ENCODE measurements at regions not wholly inside any gene's neighbourhood (a gene's known extent, or its start where the extent isn't known, plus 50 kb on each side); places are given as distances from the start of the nearest gene placed in this dataset.
A peak's percentile ranks its signal among the peaks of the same experiment; 100 is the strongest.

DNA sequence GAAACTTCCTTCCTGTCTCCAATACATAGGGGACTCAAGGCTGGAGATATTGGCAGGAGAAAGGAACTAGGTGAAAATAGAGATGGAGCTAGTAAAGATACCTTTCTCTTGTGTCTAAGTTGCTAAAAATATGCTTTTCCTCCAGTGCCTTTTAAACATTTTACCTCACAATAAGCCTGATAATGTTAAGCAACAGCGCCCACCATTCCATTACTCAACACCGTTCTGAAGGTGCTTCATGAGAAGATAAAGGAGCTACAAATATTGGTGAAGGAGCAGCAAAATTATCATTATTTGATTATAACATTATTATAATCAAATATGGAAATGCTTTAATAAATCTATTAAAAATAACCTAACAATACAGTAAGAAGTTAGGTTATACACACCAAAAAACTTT lies 83.6 kb upstream of the BARX2 start:
- DNase-seq (ENCODE audit: low read depth in 2 of 2, low spot score in 1 of 2), result no peak

DNA sequence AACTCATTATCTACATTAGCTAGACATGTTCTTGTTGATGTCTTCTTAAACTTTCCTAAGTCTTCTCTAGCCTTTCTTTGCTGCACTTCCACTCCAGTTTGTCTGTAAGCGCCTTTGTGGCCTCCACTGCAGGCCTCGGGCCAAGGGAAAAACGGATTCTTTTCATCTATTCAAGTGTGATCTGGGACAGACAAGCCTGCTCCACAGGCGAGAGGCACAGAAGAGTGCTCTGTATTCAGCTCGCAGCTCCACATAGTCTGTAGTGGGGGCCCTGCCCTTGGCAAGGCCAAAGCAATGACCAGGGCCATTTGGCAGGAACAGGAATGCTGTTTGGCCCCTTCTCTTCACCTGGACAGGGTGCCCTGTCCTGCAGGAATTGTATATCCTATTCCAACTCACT lies 84.1 kb upstream of the BARX2 start:
- no peak for DNase-seq (ENCODE audit: low read depth in 2 of 2, low spot score in 1 of 2)

DNA sequence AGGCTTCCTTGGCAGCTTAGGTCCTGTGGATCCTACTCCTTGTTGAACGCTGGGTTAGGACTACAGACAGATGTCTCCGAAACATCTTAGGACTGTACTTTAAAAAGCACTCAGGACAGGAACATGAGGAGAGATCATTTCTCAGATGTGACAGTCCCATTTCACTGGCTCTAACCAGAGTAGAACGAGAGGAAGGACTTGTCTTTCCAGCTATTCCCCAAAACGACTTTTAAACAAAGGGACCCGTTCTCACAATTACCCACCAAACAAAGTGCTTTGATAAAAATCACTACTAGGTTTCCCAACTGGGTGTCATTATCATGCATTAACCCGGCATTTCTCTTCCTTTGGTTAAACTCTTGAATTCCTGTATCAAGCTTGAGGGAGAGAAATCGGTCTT lies 84.7 kb upstream of the BARX2 start:
- DNase-seq (ENCODE audit: low read depth in 2 of 2, low spot score in 1 of 2), result no peak

DNA sequence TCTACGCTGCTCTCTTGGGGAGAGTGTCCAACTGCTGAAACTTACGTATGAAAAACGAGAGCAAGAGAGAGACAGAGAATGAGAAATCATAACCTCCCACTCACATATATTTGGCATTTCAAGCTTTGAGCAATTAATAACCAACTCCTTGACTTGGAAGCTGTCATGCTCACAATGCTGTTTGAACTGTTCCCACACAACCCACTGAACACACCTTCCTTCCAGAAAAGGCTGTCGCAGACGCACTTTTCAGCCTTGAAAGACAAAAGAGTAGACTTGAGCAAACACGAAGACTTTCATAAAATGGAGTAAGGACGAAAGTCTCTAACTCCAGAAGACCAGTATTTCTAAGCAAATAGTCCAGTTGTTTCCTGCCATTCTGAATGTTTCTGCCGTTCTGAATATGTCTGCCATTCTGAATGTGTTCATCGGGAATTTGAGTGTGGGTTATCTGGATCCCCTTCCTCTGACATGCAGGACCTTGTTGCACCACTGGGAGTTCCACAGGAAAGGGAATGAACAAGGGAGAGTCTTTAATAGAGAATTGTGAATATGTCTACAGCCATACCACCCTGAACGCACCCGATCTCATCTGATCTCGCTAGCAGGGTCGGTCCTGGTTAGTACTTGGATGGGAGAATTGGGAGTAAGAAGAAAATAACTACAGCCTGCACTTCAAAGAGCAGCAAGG lies 86.2 kb upstream of the BARX2 start:
- no peak for DNase-seq (ENCODE audit: low read depth in 2 of 2, low spot score in 1 of 2)

DNA sequence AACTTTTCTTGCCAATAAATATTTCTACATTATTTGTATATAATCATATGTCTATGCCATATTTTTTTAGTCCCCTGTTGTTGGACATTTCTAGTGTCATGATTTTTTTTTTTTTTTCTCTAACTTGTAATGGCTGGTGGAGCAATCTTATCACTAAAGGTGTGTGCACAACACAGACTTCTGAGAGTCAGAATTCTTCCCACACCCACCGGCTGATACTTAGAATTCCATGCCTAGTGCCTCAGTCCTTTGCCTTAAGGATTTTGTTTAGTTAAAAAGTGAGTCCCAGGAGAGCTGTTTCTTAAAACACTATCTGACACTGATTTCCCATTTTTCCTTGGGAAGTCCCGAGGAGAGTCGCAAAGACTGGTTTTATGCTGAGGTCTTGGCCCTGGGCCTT lies 87.7 kb upstream of the BARX2 start:
- DNase-seq (ENCODE audit: low read depth in 2 of 2, low spot score in 1 of 2), result no peak

DNA sequence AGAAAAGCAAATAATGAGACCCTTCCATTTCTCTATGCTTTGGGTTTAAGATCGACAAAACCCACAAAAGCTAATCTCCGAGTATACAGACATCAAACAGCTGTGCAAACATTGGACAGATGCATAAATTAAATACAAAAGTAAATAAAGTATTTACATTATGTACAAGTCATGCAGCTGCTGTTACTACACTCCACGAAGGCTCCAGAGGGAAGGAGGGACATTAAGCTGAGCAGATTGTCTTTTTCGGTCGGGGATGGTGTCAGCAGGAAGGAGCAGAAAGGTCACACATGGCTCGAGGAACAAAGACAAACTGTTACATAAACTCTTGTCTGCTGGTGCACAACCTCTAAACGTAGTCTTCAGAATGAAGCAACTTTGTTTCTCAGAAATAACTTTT lies 88.8 kb upstream of the BARX2 start:
- DNase-seq (ENCODE audit: low read depth in 2 of 2, low spot score in 1 of 2), result no peak

DNA sequence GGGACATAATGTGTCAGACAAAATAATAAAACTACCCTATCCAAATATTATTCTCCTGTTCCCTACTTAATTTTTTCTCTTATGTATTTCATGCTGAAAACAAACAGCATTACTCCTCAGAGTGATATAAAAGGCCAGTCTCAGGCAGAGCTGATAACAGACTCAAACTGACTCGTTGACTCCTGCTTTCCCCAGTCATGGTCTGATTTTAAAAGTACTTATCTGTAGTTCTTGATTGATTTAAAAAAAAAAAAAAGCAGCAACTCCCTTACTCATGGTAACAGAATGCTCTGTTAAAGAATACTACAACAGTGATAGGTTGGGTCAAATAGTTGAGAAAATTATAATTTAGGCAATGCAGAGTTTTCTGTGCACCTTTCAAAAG lies 90.3 kb upstream of the BARX2 start:
- no peak for DNase-seq (ENCODE audit: low read depth in 2 of 2, low spot score in 1 of 2)

DNA sequence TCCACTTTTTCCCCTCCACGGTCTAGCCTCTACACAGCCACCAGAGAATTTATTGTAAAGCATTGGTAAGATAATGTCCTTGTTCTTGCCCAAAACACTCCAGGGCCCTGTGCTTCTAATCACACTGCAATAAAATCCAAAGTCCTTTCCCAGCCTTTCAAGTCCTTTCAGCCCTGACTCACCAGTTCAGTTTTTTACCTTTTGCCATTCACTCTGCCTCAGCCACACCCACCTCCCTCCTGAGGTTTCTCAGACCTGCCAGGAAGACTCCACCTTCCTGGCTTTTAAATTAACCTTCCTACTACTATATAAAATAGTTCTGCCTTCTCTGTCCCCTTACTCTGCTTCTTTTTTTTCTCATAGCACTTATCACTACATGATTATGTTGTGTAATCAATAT lies 91.0 kb upstream of the ARHGAP32 start:
- DNase-seq (ENCODE audit: low read depth in 2 of 2, low spot score in 1 of 2), result no peak

DNA sequence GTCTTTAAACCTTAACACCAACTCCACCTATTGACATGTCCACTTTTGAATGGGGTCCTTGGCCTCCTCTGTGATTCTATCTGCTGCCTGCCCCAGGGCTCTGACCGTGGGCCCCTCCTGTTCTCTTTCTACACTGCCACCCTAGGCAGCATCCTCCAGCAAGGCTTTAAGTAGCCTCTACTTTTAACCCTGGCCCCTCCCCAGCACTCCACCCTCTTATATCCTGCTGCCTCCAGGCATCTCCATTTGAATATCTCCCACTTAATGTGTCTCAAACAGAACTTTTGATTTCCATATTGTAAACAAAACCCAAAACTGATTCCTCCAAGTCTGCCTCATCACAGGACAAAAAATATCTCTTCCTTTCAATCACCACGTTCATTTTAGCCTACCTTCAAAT lies 90.5 kb upstream of the ARHGAP32 start:
- DNase-seq (ENCODE audit: low read depth in 2 of 2, low spot score in 1 of 2), result no peak

DNA sequence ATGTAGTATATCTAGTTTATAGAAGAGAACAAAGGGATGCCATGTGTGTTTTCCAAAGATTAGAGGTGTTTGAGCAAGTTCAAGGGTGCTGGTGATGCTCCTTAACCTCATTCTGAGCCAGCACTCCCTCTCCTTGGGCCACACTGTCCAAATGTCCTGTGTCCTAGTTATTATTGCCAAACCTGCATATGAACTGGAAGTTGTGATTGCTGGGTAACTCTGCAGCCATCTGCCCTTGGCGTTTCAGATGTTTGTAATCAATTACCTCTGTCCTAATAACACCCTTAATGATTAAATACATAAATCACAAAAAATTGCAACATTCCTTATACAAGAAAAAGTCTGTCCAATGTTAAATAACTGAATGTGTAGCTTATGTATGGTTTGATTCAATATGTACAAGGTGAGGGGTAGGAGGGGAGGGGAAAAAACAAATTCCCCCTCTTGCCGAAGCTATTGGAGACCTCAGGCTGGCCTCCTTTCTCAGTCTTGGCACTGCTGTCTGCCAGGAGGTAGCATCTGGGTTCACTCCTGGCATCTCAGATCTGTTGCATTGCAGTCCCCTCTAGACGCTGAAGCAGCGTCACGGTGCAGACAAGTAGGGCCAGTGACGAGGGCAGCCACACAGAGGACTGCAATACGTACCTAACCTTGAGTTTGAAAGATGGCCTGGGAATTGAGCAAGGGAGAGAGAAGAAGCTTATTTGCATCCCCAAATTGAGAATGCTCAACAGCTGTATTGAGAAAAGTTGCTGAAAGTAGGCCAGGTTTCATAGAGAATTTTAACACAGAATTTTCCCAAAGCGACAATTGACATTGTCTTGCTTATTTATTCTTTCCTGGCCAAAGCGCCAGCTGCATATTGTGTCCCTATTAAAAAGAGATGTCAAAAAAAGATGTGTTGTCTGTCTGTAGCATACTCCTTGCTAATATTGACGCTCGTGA lies 89.6 kb upstream of the ARHGAP32 start:
- DNase-seq (ENCODE audit: low read depth in 2 of 2, low spot score in 1 of 2), result no peak

DNA sequence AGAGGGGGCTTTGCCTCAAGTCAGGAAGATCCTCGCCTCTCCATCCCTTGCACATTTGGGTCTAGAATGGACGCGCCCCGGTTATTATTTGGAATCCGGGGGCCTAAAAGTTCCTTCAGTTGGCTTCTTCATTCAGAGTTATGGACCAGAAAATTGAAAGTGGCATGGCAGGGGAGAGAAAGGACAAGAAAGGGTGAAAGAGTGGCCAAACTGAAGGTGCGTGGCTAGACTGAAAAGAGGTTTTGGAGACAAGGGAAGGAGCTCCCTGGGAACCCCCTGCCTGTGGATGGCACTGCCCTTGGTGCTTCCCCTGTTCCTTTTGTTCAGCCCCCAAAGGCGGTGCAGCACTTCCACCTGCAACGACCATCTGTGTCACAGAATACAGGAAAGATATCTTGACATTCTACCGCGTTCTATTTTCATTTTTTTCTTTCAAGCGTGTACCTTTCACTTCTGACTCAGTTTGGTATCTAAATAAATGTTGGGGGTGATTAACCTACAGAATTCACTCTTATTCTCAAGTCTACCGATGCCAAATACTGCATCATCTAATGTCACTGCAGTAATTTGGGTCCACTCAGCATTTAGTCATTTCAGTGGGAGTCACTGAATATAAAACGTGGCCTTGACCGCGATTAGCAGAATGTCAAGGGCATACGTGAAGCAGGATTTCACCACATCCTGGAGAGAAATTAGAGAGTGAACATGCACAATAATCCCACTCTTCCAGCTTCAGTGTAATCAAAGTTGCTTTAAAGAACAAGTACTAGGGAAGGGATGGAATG lies 88.1 kb upstream of the ARHGAP32 start:
- DNase-seq (ENCODE audit: low read depth in 2 of 2, low spot score in 1 of 2), result no peak

DNA sequence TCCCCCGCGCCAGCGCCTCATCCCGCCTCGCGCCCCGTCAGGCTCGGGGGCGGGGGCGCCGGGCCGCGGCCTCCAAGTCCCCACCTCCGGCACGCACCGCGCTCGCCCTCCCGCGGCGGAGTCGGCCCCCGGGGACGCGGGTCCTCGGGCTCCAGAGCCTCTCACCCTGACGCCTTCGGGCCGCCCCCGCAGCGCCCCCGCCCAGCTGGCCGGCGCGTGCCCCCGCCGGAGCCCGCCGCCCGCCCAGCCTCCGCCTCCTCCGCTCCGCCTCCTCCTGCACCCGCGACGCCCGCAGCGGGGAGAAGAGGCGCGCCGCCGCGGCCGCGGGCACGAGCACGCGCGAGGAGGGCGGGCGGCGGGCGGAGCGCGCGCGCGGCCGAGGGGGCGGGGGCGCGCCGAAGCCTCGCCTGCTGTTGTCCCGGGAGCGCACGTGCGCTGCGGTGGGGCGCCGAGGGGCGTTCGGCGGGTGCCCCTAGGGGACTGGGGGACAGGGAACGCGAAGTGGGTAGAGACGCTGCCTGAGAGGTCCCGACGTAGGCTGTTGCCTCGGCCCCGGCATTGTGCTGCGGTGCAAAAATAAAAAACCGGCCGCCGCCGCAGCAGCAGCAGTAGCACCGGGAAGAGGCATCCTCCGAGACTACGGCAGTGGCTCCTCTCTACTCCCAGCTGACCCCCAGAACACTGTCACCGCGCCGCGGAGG lies 87.4 kb upstream of the ARHGAP32 start:
- DNase-seq (ENCODE audit: low read depth in 2 of 2, low spot score in 1 of 2), result peak; percentile 17 to 51

DNA sequence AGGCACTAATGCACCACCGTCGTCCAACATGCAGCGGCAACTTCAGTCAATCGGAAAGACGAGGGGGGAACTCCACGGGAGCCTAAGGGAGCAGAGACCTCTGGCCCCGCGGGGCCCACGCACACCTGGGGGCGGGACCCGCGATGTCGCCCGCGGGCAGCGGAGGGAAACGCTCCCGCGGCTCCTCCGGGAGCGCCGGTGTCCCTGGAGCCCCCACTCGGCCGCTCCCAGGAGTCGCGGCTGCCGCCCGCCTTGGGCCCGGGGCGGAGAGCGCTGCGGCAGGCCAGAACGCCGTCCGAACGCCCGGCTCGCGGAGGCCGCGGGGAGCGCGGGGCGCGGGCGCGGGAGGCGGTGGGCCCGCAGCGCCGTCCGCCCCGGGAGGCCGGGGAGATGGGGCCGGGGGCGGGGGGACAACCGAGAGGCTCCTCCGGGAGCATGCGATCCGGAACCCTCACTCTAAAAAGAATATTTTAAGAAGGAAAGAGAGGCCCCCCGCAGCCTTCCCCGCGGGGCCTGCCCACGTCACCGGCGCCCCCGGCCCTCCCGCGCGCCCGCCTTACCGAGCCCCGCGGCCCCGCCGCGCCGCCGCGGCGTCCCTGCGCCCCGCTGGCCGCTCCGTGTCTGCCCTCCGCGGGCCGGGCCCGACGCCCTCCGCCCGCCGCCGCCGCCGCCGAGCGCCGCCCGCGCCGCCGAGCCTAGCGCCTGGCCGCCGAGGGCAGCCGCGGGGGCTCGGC lies 86.6 kb upstream of the ARHGAP32 start:
- no peak for DNase-seq (ENCODE audit: low read depth in 2 of 2, low spot score in 1 of 2)

DNA sequence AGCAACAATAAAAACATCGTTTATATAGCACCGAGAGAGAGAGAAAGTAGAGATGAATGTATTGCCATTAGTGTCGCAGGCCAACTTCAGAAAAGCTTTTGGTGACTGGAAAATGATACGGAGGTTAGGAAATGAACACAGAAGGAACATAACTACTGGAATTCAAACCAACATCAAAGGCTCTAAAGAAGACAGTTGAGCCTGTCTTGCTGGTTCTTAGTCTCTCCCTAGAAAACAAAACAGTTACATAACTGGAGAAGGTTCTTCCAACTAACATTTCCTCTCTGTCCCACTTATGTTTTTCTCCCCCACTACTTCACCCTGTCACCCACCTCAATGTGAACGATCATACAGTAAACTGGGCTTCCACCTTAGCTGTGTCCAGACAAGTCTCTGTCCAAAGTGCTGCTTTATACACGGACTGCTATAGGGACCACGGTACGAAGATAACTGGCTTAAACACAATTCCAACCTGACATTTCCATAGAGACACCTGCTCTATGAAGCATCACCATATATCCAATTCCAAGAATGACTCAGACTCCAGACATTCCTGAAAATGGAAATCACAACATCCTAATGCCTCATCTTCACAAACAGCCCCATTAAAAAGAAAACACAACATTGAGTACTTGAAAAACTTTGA lies 85.2 kb upstream of the ARHGAP32 start:
- no peak for DNase-seq (ENCODE audit: low read depth in 2 of 2, low spot score in 1 of 2)

DNA sequence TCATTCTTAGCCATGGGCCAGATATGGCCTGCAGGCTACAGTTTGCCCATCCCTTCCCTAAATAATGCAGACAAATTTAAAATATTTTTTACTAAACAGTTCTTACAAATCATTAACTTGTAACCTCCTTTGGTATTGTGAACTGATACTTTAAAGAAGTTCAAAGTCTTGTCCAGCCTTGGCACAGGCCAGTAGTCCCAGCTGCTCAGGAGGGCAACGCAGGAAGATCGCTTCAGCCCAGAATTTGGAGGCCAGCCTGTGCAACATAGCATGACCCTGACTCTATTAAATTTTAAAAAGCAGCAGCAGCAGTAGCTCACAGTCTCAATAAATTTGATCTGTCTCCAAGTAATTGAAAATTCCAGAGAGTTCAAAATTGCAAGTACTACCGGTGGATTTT lies 83.7 kb upstream of the ARHGAP32 start:
- DNase-seq (ENCODE audit: low read depth in 2 of 2, low spot score in 1 of 2), result no peak

DNA sequence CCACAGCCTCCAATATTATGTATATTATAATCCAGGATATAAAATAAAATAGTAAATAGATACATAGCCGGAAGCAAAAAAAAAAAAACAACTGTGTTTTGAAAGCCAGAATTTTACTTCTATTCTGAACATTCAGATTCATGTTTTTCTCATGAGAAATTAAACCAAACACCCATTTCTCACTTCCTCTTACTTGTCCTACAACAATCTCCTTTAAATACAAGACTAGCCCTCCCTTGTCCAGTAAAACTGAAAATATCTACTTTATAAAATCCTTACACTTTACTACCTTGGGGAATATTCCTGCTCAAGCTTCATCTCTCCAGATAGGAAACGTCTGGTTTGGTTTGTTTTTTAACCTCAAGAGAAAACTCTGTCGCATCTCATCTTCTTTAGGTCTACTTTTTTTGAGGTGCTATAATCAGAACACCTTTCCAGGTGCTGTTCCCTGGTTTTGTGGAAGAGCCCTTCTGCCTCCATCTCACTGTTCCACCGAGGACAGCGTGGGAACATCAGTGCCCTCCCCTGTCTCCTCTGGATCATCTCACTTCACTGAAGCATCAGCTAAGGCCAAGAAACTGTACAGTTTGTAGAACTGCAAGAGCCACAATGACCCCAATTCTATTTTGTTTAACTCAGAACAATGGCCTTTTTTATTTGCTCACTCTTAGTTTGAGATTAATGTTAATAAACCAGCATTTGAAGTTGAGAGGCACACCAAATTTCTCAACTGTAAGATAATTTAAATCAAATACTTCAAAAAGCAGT lies 82.0 kb upstream of the ARHGAP32 start:
- DNase-seq (ENCODE audit: low read depth in 2 of 2, low spot score in 1 of 2), result no peak

DNA sequence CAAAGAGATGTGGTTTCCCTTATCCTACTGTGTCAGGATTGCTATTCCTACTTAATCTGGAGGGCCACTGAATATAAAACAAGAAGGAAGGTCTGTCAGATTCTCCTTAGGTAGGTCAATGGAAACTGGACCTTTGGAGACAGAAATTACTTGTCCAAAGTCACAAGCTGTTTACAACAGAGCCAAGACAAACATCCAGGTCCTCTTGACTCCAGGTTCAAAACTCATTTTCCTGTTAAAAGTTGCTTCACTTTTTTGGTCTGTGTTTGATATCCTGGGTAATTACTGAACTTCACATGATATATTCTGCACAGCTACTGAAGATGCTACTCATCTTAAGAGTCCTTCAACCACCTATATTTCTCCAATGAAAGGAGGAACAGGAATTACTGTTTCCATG lies 81.2 kb upstream of the ARHGAP32 start:
- DNase-seq (ENCODE audit: low read depth in 2 of 2, low spot score in 1 of 2), result no peak

DNA sequence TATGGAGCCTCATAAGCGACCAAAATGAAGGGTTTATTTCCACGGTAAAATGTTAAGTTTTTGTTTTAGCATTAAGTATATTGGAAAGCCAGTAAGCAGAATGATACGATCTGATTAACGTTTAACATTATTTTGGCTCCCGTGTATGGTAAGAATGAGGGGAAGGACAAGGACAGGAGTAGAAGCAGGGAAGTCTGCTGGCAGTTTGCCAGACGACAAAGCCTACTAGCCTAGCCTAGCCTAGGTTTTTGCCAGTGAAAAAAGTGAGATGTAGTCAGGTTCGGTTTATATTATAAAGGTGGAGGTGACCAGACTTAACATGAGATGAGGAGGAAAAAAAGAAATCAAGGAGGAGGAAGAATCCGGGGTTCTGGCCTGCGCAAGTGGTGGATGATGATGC lies 78.9 kb upstream of the ARHGAP32 start:
- no peak for DNase-seq (ENCODE audit: low read depth in 2 of 2, low spot score in 1 of 2)

DNA sequence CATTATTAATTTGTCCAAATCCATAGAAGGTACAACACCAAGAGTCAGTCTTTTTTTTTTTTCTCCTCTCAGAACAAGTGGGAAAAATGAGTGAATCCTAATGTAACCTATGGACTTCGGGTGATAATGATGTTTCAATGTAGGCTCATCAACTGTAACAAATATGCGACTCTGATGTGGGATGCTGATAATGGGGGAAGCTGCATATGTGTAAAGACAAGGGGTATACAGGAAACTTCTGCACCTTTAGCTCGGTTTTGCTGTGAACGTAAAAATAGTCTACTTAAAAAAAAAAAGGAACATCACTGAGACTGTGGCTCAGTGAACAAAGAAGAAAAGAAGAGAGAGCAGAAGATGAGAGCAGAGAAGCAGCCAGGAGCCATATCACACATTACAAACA lies 78.3 kb upstream of the ARHGAP32 start:
- no peak for DNase-seq (ENCODE audit: low read depth in 2 of 2, low spot score in 1 of 2)

Data from stimulated activated CD8-positive, alpha-beta memory T cell treated with anti-CD3 and anti-CD28 coated beads, Interleukin-4, amount 100 ng/mL, for 4 hours (primary cell).